HepG2 (cell line): ENCODE measurements at regions not wholly inside any gene's neighbourhood (a gene's known extent, or its start where the extent isn't known, plus 50 kb on each side); places are given as distances from the start of the nearest gene placed in this dataset.

Source experiments
- ATAC-seq: fragments of 200-7000 bp; cut with Tn5 transposase; 3 replicates; pipeline ENCODE4 v1.9.1; 2020; ENCODE audit warnings: mild to moderate bottlenecking, moderate library complexity
- BruUV-seq: library from RNA; stranded (reverse); fragments of 400-500 nt; replicated peaks from 2 replicates; lab custom pipeline; 2021; lab: Mats Ljungman, UMichigan
- CTCF ChIA-PET: fragments of 300-600 bp; formaldehyde crosslinking; extraction: SDS; loops from one replicate; lab custom pipeline; 2021; ENCODE audit warnings: low total read pairs, inconsistent platforms, low intra/inter-chr PET ratio; lab: Yijun Ruan, JAX
- POLR2A ChIA-PET: fragments of 350-600 bp; sonication (Branson Sonifier 250); formaldehyde crosslinking; loops from one replicate; lab custom pipeline; 2020; ENCODE audit warnings: antibody characterized with exemption, inconsistent platforms; lab: Yijun Ruan, JAX
- DNase-seq: peaks from one replicate; pipeline ENCODE4 v3.0.0-alpha.2; 2015; ENCODE audit warnings: low spot score
- FAIRE-seq: peaks from 3 replicates; lab custom pipeline; 2011; peaks lifted over from hg19 to GRCh38; lab: Jason Lieb, UNC
- H2AFZ ChIP-seq: one replicate; pipeline ENCODE4 v1.6.1; 2011; ENCODE audit warnings: low read length, inconsistent platforms
- H3K27ac ChIP-seq: fragments of 300-600 bp; 3 replicates; pipeline ENCODE4 v1.8.0; 2011; ENCODE audit warnings: mixed run types, mild to moderate bottlenecking, mixed read lengths, low read length, inconsistent platforms; ENCODE audit not compliant: insufficient read depth; ENCODE audit errors: extremely low read length
- H3K27me3 ChIP-seq, 2 experiments: fragments of 200-600 bp in 1 of 2; 2 replicates in 1 of 2; 3 replicates in 1 of 2; pipeline versions ENCODE4 v1.6.0 to v1.8.0; 2011; ENCODE audit warnings: low read length in 2 of 2, mild to moderate bottlenecking in 2 of 2, moderate library complexity in 2 of 2, inconsistent platforms in 1 of 2; ENCODE audit not compliant: insufficient read depth in 2 of 2, control insufficient read depth in 1 of 2
- H3K36me3 ChIP-seq, 2 experiments: fragments of 200-600 bp in 1 of 2; replicated peaks in 1 of 2; 2 replicates in 1 of 2; 3 replicates in 1 of 2; pipeline versions ENCODE4 v1.5.1 to v1.8.0; 2011; ENCODE audit warnings: low read length in 2 of 2, inconsistent platforms in 1 of 2; ENCODE audit not compliant: insufficient read depth in 2 of 2, control insufficient read depth in 1 of 2
- H3K4me1 ChIP-seq: 2 replicates; pipeline ENCODE4 v1.5.1; 2012; ENCODE audit warnings: low read length, inconsistent platforms; ENCODE audit not compliant: insufficient read depth
- H3K4me2 ChIP-seq: 2 replicates; pipeline ENCODE4 v1.6.0; 2011; ENCODE audit warnings: low read depth, low read length, inconsistent platforms
- H3K4me3 ChIP-seq, 3 experiments: fragments of 200-600 bp in 1 of 3; sonication (generic), shearing (Covaris generic) in 1 of 3; replicated peaks in 1 of 3; 2 replicates each; pipeline ENCODE4 v1.5.1; 2011 to 2016; ENCODE audit warnings: low read length in 3 of 3, inconsistent platforms in 2 of 3, low read depth in 2 of 3, mild to moderate bottlenecking in 2 of 3, control low read depth in 1 of 3, mixed read lengths in 1 of 3; ENCODE audit not compliant: insufficient read depth in 1 of 3
- H3K79me2 ChIP-seq: one replicate; pipeline ENCODE4 v1.6.1; 2011; ENCODE audit warnings: low read length, inconsistent platforms; ENCODE audit not compliant: insufficient read depth
- H3K9ac ChIP-seq: 2 replicates; pipeline ENCODE4 v1.6.0; 2011; ENCODE audit warnings: mild to moderate bottlenecking, low read depth, low read length, inconsistent platforms; ENCODE audit not compliant: insufficient read depth
- H3K9me3 ChIP-seq: 2 replicates; pipeline ENCODE4 v1.5.1; 2012; ENCODE audit warnings: mild to moderate bottlenecking, low read length
- H4K20me1 ChIP-seq: 2 replicates; pipeline ENCODE4 v1.6.0; 2011; ENCODE audit warnings: inconsistent platforms, mild to moderate bottlenecking, low read length, moderate library complexity; ENCODE audit not compliant: insufficient read depth
- ARNT2 ChIP-seq: sonication (generic); formaldehyde crosslinking; IDR thresholded peaks from 2 replicates; pipeline ENCODE4 v1.8.0; 2022; ENCODE audit warnings: mild to moderate bottlenecking, low read depth, missing genetic modification reagents, moderate library complexity
- NONO ChIP-seq, 2 experiments: fragments of 450-650 bp in 1 of 2; sonication (generic) in 1 of 2; formaldehyde crosslinking in 1 of 2; IDR thresholded peaks in 1 of 2; conservative IDR thresholded peaks in 1 of 2; 2 replicates each; pipeline versions ENCODE4 v1.6.1 to v1.8.0; 2017 to 2022; ENCODE audit warnings: mild to moderate bottlenecking in 1 of 2, missing genetic modification reagents in 1 of 2, moderate library complexity in 1 of 2
- SMAD9 ChIP-seq: sonication (generic); formaldehyde crosslinking; IDR thresholded peaks from 2 replicates; pipeline ENCODE4 v1.5.1; 2020; ENCODE audit warnings: mild to moderate bottlenecking, missing genetic modification reagents
- SP1 ChIP-seq, 2 experiments: fragments of 450-650 bp in 1 of 2; sonication (generic) in 1 of 2; formaldehyde crosslinking in 1 of 2; IDR thresholded peaks; 2 replicates each; pipeline versions ENCODE4 v1.4.0 to v1.6.1; 2016 to 2020; ENCODE audit warnings: missing genetic modification reagents in 1 of 2
- ZKSCAN1 ChIP-seq: fragments of 150-350 bp; IDR thresholded peaks from 2 replicates; pipeline ENCODE4 v1.6.1; 2014; ENCODE audit warnings: low read length
- ZNF17 ChIP-seq: sonication (generic); formaldehyde crosslinking; IDR thresholded peaks from 2 replicates; pipeline ENCODE4 v1.5.0; 2020; ENCODE audit warnings: mild to moderate bottlenecking, missing genetic modification reagents
- ZNF772 ChIP-seq: sonication (generic); formaldehyde crosslinking; IDR thresholded peaks from 2 replicates; pipeline ENCODE4 v1.5.0; 2020; ENCODE audit warnings: mild to moderate bottlenecking, missing genetic modification reagents
- ZNF776 ChIP-seq: sonication (generic); formaldehyde crosslinking; IDR thresholded peaks from 2 replicates; pipeline ENCODE4 v1.4.0; 2020; ENCODE audit warnings: mild to moderate bottlenecking, missing genetic modification reagents
- ZXDC ChIP-seq: sonication (generic); formaldehyde crosslinking; IDR thresholded peaks from 2 replicates; pipeline ENCODE4 v1.5.0; 2020; ENCODE audit warnings: mild to moderate bottlenecking, missing genetic modification reagents
- WGBS: methylation state at CpG from one replicate; pipeline ENCODE4 v1.1.6; 2017; ENCODE audit warnings: low lambda C conversion rate; 5-methylcytosine and 5-hydroxymethylcytosine counted together
- in situ Hi-C: cut with HindIII; loops from 2 replicates; pipeline ENCODE4 v1.10.0; 2017; ENCODE audit warnings: low pct_unique_long_range_greater_than_20kb; ENCODE audit not compliant: extremely low pct_ligation_motif_present
- intact Hi-C: fragments of 100-400 bp; cut with micrococcal nuclease; formaldehyde crosslinking; loops from one replicate; pipeline ENCODE4 v1.10.0; 2022; ENCODE audit not compliant: unreplicated experiment
- TF ChIP-seq, protein P1 (sequence below): sonication (generic); formaldehyde crosslinking; IDR thresholded peaks from 2 replicates; pipeline ENCODE4 v1.4.0; 2020; ENCODE audit warnings: missing genetic modification reagents; ENCODE audit errors: not compliant biosample characterization
- TF ChIP-seq, protein P2 (sequence below): IDR thresholded peaks from 2 replicates; pipeline ENCODE4 v1.6.1; 2016; ENCODE audit warnings: low read depth, borderline replicate concordance

GRCh38 chr6:44733126-44733525, 345.6 kb downstream of the CDC5L start:
- CTCF ChIA-PET, result no interaction called here
- Histone ChIP-seq H3K9ac (no peak overlapping the region), H3K9me3 (no peaks in the 10 kb centered on the region), H2AFZ (no peak overlapping the region), H3K4me1 (peaks cover 6% of the 10 kb centered on the region), H3K4me2 (no peak overlapping the region), H3K36me3 (no peaks in the 10 kb centered on the region), H4K20me1 (no peaks in the 10 kb centered on the region), H3K27me3 (peaks cover 0 to 10% of the 10 kb centered on the region in 2 experiments; a peak in 3 of 5 replicates), H3K4me3 (no peak overlapping the region), H3K79me2 (no peaks in the 10 kb centered on the region), H3K27ac (no peak overlapping the region)
- TF ChIP-seq, protein P1, sequence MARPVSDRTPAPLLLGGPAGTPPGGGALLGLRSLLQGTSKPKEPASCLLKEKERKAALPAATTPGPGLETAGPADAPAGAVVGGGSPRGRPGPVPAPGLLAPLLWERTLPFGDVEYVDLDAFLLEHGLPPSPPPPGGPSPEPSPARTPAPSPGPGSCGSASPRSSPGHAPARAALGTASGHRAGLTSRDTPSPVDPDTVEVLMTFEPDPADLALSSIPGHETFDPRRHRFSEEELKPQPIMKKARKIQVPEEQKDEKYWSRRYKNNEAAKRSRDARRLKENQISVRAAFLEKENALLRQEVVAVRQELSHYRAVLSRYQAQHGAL (CRISPR knock-in tag), result no peak
- TF ChIP-seq ZNF17 (no peak), NONO (IDR thresholded peaks at IDR 0.05) (no peak), NONO (CRISPR knock-in tag; conservative IDR thresholded peaks at IDR 0.05) (no peak), SP1 (IDR thresholded peaks at IDR 0.05) (no peak), SP1 (CRISPR knock-in tag; IDR thresholded peaks at IDR 0.05) (no peak)
- TF ChIP-seq, protein P2, sequence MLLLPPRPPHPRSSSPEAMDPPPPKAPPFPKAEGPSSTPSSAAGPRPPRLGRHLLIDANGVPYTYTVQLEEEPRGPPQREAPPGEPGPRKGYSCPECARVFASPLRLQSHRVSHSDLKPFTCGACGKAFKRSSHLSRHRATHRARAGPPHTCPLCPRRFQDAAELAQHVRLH (CRISPR knock-in tag), result no peak
- ATAC-seq (no peak), FAIRE-seq (no peak), DNase-seq (no peak)
- in situ Hi-C loops (no loop called here), intact Hi-C loops (no loop called here)
- BruUV-seq, result no TSS peak
- POLR2A ChIA-PET, result no interaction called here
- under 1% methylated on average over 4 of the region's 4 CpGs for WGBS

DNA sequence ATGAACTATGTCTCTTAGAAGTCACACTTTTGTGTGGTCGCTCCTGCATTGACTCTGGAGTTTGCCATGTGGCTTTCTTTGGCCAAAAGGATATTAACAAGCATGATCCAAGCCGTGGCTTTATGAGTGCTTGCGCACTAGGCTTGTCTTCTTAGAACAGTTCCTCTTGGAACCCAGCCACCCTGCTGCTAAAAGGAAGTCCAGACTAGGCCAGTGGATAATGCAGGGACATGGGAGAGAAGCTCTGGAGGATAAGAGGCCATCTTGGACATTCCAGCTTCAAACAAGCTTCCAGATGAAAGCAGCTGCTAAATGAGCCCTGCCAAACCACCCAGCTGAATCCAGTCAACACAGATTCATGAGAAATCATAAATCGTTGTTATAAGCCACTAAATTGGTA, 346.4 kb downstream of the CDC5L start:
- no peak overlapping the region for H2AFZ ChIP-seq
- intact Hi-C loops, result no loop called here
- no peak overlapping the region for H3K4me3 ChIP-seq
- WGBS, result 15% methylated on average over 4 of the region's 4 CpGs
- ChIA-PET CTCF (no interaction called here), POLR2A (no interaction called here)
- H3K36me3 ChIP-seq, result no peaks in the 10 kb centered on the region
- H3K4me2 ChIP-seq, result no peak overlapping the region
- H3K79me2 ChIP-seq, result no peaks in the 10 kb centered on the region
- FAIRE-seq, result no peak
- H3K9ac ChIP-seq, result no peak overlapping the region
- no peak overlapping the region for H3K27ac ChIP-seq
- in situ Hi-C loops, result no loop called here
- TF ChIP-seq ZKSCAN1, result no peak
- TF ChIP-seq ZNF772, result no peak
- no peak for TF ChIP-seq ARNT2 (CRISPR knock-in tag)
- no peak for TF ChIP-seq ZXDC (CRISPR knock-in tag)
- TF ChIP-seq, protein P2 (CRISPR knock-in tag), result no peak
- no peak for TF ChIP-seq SMAD9
- no peak for TF ChIP-seq ZNF776 (CRISPR knock-in tag)
- BruUV-seq, result no TSS peak
- no peak for DNase-seq
- no peaks in the 10 kb centered on the region for H3K9me3 ChIP-seq
- H3K4me1 ChIP-seq, result peaks cover 13% of the 10 kb centered on the region
- ATAC-seq, result no peak
- peaks cover 0 to 10% of the 10 kb centered on the region in 2 experiments; a peak in 3 of 5 replicates for H3K27me3 ChIP-seq
- H4K20me1 ChIP-seq, result no peaks in the 10 kb centered on the region
